Activated CD4-positive, alpha-beta T cell treated with anti-CD3 and anti-CD28 coated beads for 1 hour (primary cell): ENCODE measurements at regions not wholly inside any gene's neighbourhood (a gene's known extent, or its start where the extent isn't known, plus 50 kb on each side); places are given as distances from the start of the nearest gene placed in this dataset.
"Not testable (repeated sequence)": the region's sequence is repeated elsewhere in the genome, so short reads cannot be mapped to it uniquely, and the experiment has no call there.

Source experiments
- DNase-seq: peaks from one replicate; pipeline ENCODE4 v3.0.0-alpha.2; 2020

DNA sequence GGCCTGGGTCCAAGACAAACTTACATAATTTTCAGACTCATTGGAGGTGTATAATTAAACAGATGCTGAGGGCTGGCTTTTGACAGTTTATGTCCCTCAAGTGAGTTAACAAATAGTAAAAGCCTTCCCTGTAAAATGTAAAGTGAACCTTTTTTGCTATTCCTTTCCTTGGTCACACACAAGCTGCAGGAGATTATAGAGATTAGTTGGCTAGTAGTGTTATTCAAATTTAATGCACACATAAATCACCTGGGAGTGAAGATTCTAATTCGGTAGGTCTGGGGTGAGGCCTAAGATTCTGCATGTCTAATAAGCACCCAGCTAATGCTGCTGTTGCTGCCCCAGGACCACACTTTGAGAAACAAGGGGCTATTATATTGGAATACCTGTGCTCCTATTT is 206.2 kb upstream of the SSTR1 start:
- no peak for DNase-seq

DNA sequence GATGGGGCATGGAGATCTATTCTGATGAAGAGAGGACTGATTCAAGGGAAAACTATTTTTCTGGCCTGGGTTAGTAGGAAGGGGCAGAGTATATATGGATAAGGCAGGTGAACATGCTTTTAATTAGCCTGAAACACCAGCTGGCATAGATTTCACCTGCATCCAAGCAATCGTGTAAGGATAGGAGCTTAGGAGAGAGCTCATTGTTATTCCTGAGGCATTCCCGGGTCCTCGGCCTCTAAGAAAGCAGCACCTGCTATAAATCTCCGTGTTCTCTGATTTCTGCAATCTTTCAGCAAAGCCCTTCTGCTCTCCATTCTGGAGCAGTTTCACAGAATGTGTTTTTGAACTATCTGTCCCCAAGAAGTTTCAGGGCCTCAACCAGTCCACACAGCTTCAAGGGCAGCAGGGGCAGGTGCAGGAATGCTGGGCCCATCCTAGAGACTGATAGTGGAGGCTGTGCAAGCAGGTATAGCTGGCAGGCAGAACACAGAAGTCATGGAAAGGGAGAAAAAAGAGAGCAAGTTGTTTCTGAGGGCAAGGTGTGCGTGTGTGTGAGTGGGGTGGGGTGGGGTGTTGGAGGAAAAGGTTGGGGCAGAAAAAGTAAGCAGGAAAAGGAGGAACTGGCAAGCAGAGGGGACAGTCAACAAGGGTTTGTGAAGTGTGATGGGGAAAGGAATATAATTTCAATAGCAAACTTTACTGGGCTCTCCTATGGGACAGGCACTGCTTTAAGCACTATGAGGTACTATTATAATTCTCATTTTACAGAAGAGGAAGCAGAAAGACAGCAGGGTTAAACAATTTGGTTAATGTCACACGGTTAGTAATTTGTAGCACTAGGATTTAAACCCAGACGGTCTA is 203.7 kb upstream of the SSTR1 start:
- DNase-seq = no peak

DNA sequence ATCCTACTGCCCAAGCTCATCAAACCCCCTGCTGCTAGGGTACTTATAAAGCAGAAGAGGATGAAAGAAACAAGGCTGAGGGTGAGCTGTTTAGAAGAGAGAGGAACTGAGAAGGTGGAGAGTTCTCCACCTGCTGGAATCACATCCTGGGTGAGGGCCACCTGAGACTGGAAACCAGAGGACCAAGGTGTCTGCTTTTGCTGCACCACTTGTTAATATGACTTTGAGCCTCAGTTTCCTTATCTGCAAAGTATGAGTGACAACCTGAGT is 203.2 kb upstream of the SSTR1 start:
- DNase-seq = no peak

DNA sequence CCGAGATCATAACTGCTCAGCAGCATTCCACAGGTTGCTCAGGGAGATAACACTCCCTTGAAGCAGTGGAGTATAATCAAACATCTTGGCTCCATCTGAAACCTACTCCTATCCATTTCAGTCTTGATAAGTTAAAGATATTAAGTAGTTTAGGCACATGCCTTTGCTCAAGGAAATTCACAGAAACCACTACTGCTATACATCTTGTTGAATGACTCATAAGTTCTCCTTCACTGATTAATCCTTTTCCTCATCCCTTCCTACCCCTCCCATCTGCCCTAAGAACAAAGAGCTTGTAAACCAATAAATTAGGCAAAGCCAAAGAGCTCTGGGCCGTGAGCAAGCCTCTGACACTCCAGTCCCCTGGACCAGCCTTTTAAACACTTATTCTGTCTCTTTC is 196.5 kb upstream of the SSTR1 start:
- DNase-seq = not testable (repeated sequence)

DNA sequence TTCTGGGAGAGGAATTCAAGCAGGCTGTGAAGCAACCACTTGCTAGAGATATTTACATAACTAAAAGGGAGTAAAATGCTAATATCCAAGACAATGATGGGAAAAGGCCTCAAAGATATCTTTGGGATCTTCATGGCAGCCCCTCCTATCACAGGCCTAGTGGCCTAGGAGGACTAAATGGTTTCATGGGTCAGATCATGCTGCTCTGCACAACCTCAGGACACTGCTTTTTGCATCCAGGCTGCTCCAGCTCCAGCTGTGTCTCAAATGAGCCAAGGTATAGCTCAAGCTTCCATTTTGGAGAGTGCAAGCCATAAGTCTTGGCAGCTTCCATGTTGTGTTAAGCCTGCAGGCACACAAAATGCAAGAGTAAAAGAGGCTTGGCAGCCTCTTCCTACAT is 195.6 kb upstream of the SSTR1 start:
- DNase-seq = no peak

DNA sequence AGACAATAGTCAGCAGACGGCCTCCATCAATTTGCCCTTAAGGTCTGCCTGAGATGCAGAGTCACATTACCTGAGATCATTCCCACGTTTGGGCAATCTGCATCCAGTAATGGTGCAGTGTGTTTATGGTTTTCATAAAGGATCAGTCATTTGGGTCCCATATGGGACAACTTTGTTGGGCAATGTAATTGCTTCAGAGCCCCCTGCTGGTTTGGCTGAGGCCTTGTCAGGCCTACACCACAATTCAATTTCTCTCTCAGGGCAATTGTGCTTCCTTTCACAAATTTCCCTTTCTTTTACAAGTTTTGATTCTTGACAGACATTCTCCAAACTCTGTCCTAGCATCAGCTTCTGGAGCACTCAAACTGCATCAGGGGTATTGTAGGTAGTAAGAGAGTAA is 191.2 kb upstream of the SSTR1 start:
- DNase-seq = no peak

DNA sequence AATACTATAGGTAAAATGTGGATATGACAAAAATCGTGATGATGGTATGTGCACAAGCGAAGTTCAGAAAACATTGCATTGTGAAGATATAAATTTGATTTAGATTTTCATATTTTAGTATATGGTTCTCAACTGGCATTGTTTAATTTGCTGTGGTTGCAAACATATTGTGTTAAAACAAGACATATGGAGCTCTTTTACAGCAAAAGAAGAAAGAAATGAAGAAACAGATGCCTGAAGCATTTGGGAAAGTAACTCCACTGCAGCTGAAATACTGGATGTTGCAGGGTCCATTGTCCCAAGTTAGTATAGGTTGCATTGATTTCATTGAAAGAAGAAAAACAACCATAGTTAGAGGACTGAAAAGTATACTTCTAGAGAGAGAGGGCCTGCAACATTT is 185.8 kb upstream of the SSTR1 start:
- no peak for DNase-seq

DNA sequence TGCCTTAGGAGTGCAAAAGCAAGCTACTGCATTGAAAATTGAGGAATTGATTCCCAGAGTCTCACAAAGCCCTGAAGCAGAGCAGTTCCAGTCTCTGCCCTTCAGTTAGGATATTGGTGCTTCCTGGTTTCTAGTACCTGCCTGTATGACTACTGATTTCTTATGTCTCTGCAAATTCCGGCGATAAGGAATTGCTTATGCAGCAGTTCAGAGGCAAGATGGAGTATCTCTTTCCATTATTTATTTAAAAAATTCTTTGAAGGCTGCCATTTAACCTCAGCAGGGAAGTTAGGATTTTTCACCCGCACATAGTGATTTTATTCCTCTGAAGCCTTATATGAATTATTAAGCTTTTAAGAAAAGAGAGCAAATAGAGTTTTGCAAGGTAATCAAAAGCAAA is 184.9 kb upstream of the SSTR1 start:
- no peak for DNase-seq

DNA sequence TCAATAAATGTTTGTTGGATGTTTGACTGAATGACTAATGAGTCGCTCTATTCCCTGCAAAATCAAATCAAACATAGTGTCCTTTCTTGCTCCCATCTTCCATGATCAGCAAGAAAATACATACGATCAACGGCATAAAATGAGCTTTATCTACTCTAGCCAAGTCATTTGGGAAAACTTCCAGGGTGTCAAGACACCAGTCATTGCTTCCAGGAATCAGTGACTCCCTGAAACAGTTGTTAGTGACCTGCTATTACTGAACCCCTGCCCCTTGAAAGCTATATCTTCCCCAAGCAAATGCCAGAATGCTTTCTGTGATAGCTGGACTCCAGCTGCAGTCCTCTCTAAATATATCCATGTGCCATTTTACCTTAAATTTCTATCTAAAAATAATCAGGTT is 169.5 kb upstream of the SSTR1 start:
- DNase-seq = no peak

DNA sequence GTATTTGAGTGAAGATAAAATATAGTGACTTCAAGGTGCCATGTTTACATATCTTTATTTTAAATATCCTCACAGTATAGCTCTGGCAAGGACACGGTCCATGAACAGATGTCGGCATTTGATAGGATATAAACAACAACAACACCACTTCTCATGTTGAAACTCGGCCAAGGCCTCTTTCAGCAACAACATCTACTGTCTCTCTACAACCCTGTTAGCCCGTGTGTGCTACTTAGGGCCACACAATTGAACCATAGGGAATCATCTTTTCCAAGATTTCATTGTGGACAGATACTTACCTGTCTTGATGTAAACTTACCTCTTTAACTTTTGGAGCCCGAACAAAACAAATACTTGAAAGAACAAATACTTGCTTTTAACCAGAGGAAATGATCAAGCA is 168.7 kb upstream of the SSTR1 start:
- DNase-seq = no peak

DNA sequence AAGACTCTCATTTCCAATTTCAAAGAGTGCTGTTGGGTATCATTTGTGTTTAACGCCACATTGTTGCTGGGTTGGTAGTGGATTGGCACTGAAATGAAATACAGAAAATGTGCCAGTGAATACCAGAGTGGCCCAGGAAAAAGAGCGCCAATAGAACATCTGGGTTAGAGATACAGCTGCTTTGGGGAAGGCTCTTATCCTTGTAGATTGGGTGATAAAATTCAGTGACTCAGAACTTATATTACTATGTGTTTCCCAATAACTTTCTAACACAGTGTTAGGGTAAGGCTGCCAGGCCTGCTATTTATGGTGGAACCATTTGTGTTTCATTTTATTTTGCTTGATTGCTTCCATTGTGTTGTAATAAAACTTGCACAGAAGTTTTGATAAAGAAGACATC is 168.2 kb upstream of the SSTR1 start:
- DNase-seq = no peak

DNA sequence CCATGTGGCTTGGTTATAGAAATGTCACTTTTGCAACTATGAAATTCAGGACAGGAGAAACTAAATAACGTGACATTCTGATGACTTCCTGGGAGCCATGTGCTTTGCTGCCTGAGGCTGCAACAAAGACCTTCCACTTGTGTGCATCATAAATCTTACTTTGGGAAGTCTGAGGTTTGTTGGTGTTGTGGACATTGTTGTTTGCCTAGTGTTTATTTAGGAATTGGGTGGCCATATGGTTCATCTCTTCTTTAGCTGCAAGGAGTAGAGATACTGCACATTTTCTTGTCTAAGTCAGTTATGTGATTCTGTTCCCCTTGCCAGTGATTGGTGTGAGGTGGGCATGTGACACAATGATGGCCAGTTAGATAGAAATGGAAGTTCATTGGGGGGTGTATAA is 167.3 kb upstream of the SSTR1 start:
- DNase-seq = no peak

DNA sequence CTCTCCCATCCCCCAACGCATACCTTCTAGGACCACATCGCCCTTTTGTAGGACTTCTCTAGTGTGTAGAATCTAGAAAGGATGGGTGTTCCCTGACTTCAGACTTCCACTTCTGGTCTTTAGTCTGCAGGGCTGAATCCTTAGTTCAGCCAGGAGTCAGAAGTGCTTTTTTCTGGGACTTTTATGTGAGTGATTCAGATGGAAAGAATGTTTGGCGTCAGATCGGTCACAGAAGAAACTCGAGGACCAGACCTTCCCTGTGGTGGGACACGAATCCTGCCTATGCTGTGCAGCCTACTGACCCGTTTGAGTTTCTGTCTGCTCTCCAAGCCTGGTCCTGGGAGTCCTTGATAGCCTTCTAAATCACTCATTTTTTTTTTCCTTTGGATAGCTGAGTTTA is 165.4 kb upstream of the SSTR1 start:
- DNase-seq = no peak

DNA sequence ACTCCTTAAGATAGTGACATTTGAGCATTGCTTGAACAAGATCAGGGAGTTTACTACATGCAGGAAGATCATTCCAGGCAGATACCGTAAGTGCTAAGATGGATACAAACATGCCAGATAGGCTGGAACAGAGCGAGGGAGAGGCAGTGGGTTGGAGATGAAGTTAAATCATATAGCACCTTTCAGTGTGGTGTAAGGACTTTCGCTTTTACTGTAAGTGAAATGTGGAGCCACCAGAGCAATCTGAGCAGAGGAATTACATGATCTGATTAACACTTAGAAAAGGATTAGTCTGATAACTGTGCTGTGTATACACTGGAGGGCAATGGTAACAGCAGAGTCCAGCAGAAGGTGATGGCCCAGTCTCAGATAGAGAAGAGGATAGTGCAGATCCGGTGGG is 163.0 kb upstream of the SSTR1 start:
- no peak for DNase-seq

DNA sequence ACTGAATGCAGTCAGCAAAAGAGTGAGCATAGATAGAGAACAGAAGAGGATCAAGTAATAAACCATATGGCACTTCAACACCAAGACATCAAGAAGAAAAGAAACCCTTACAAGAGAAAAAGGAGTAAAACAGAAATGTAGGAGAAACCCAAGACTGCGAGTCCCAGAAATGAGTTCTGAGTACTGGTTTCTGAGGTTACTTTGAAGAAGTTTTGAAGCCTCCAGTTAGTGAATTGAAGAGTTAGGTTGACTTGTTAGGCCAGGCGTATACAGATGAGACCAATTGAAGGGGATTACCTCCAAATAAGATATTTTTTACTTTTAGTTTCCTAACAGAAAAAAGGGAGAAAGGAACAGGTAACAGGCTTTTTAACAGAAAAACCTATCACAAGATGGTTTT is 162.2 kb upstream of the SSTR1 start:
- no peak for DNase-seq

DNA sequence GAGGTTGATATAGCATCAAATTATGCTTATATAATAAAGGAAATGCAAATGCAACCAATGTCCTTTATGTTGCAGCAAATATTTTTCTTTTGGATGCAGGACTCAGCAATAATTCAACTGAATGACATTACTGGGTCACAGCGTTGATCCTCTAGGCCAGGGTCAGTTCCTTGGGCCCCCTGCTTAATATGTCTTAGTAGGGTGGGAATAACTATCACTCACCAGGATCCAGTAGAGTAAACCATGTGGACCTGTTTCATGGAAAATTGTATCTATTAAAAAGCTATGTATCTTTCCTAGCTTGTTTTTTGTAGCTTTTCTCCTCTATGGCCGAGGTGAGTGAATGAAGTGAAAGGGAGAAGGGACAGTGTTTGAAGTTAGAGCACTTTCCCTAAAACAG is 161.5 kb upstream of the SSTR1 start:
- no peak for DNase-seq

DNA sequence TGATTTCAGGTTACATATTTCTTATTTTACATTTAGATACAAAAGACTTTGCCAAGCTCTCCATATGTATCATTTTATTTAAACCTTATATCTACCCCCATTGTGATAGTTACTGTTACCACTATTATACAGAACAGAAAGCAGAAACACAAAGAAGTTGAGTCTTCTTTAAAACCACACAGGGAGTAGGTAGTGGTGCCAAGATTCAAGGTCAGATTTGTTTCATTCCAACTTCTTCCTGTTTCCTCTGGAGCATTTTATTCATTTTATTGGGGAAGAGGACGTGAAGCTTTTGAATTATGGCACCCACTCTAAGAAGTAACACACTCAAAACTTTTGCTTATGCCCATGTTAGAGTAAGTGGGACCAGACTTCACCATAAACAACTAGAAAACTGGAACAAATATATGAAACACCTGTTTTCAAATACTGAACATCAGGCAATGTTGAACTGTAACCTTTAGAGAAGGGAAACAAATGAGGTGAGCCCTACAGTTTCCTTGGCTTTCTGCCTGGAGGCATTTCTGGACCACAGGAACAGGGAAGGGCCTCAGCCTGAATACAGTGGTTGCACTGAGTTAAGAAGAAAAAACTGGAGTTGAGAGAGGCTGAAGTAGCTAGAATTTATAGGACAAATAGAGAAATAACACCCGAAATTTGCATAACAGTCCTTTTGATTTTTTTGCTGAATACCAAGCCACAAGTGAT is 160.4 kb upstream of the SSTR1 start:
- no peak for DNase-seq

DNA sequence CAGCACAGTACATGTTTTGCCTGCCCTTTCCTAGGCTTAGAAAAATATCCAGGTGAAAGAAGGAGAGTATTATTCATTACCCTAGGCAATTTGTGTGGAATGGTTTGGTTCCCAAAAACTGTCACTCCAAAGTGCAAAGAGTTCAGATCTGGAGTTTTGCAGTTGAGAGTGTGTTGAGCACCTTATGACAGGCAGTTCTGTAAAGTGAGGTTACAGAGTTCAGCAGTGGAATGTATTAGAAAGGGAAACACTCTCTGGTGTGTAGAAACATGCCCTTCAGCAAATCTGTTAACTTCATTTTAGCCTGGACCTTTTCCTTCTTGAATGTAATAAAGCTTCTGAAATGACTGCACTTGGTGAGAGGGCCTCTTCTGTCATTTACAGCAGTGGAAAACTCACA is 154.0 kb upstream of the SSTR1 start:
- DNase-seq = no peak

DNA sequence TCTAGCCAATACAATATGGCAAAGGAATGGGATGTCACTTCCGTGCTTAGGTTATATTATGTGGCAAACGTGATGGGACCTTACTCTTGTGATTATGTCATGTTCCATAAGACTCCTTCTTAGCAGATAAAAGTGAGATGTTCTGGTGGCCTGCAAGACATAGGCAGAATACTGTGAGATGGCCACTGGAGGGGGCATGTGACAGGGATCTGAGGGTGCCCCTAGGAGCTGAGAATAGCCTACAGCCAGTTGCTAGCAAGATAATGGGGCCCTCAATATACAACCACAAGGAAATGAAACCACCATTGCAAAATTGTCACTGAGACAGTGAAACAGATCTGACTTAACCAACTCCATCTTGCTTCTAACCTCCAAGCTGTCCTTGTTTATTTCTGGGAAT is 151.4 kb upstream of the SSTR1 start:
- DNase-seq = no peak

DNA sequence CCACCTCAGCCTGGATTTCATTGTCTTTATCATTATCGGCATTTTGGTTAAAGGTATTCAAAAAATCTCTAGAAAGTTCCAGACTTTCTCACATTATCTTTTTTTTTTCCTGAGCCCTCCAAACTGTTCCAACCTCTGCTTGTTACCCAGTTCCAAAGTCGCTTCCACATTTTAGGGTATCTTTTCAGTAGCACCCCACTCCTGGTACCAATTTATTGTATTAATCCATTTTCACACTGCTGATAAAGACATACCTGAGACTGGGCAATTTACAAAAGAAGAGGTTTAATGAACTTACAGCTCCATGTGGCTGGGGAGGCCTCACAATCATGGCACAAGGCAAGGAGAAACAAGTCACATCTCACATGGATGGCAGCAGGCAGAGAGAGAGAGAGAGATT is 145.5 kb upstream of the SSTR1 start:
- DNase-seq = not testable (repeated sequence)

DNA sequence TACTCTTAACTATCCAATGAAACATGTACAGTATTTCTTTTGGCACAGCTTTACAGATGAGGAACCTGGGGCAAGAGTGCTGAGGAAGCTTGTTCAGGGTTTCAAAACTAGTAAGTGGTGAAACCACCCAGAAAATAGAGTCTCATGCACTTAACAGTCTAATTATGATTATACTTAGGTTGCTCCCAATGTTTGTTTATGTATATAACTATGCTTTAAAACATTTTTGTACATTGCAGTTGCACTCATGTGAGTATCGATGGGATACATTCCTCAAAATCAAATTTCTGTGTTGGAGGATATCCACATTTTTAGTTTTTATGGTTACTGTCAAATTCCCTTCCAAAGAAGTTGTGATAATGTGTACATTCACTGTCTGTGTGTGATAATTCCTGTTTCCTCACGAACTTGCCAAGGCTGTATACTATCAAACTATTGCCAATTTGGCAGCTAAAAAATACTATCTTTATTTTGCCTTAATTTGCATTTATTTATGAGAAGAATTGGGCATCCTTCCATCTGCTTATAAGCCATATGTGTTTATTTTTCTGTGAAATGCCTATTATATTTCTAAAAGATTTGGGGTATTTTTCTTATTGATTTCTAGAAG is 143.9 kb upstream of the SSTR1 start:
- DNase-seq = no peak

DNA sequence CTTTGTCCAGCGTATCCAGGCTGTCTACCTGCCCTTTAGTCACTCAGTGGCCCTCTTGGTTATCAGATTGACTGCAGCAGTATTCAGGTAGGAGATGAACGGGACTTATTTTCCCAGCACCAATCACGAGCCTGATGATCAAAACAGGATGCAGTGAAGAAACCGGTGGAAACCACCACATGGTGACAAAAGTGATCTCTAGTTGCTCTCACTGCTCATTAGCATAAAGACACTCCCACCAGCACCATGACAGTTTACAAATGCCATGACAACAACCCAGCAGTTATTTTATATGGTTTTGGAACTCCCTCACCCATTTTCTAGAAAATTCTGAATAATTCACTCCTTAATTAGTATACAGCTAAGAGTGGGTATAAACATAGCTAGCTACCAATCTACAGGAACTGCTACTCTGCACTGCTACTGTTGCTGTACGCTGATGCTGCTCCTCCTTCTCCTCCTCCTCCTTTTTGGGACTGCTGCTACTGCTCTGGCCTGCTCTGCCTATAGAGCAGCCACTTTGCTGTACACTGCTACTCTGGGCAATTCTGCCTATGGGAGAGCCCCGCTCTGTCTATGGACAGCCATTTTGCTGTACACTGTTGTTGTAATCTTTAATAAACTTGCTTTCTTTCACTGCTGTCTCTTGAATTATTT is 142.5 kb upstream of the SSTR1 start:
- DNase-seq = peak; percentile 37

DNA sequence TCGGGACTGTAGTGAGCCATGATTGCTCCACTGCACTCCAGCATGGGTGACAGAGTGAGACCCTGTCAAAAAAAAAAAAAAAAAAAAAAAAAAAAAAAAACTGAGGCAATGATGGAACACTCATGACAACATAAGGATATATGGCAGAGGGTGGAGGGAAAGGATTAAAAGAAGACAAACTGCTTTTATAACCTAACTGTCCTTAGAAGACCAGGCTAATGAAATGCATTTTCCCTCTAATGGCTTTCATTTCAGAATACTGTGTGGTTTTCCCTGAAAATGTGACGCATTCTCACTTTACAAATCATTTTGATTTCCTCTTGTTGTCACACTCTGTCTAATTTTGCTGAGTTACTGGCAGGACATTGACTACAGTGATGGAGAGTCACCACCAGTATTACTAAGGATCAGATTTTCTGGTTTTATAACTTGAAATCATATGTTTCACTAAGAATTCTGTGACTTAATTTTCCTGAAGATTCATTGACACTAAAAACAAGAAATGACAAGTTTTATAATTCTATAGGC is 137.6 kb upstream of the SSTR1 start:
- DNase-seq = no peak

DNA sequence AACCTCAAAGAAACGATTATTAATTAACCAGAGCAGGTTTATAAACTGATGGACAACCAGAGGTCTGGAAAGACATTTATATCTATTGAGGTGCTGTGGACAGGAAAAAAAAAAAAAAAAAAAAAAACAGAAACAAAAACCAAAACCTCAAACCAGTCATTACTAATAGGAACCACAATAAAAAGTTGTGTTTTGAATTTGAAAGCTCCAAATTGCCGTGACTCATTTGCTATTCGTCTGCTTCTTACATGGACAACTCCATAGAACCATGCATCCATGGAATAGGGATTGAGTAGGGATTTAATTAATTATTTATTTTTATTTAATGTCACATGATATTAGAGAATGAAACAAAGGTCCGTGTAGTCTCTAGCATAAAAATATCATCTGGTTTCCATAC is 134.1 kb upstream of the SSTR1 start:
- no peak for DNase-seq
